ENCODE measurements at regions not wholly inside any gene's neighbourhood (a gene's known extent, or its start where the extent isn't known, plus 50 kb on each side); places are given as distances from the start of the nearest gene placed in this dataset.

- TF ChIP-seq CTCF (IDR thresholded peaks at IDR 0.05; ENCODE audit: low read length) (no peak), EZH2phosphoT487 (IDR thresholded peaks at IDR 0.05; ENCODE audit: low read length) (no peak)
Observed at GRCh38 chr22:48800036-48800885, 1027.4 kb downstream of the BRD1 start.

Data from MM.1S (cell line).